ENCODE measurements at regions not wholly inside any gene's neighbourhood (a gene's known extent, or its start where the extent isn't known, plus 50 kb on each side); places are given as distances from the start of the nearest gene placed in this dataset.
"Not testable (repeated sequence)": the region's sequence is repeated elsewhere in the genome, so short reads cannot be mapped to it uniquely, and the experiment has no call there.

- DNase-seq (ENCODE audit: extremely low read depth, low read depth) = no peak
- TF ChIP-seq CTCF (IDR thresholded peaks at IDR 0.05; ENCODE audit: low read depth, low read length, missing control alignments) = no peak
- H3K4me3 ChIP-seq (replicated peaks; ENCODE audit: low read depth, low read length) = no peak overlapping the region
Observed at GRCh38 chr5:81835814-81836367, 85.0 kb upstream of the SSBP2 start.

- H3K4me3 ChIP-seq (replicated peaks; ENCODE audit: low read depth, low read length) = no peak overlapping the region
- no peak for DNase-seq (ENCODE audit: extremely low read depth, low read depth)
- no peak for TF ChIP-seq CTCF (IDR thresholded peaks at IDR 0.05; ENCODE audit: low read depth, low read length, missing control alignments)
Observed at GRCh38 chr5:81834021-81834660, 83.2 kb upstream of the SSBP2 start.

- no peak for DNase-seq (ENCODE audit: extremely low read depth, low read depth)
- no peak overlapping the region for H3K4me3 ChIP-seq (replicated peaks; ENCODE audit: low read depth, low read length)
- TF ChIP-seq CTCF (IDR thresholded peaks at IDR 0.05; ENCODE audit: low read depth, low read length, missing control alignments) = no peak
Observed at GRCh38 chr5:81830596-81830995, 79.7 kb upstream of the SSBP2 start.

GRCh38 chr5:81829242-81829641 lies 78.3 kb upstream of the SSBP2 start:
- no peak overlapping the region for H3K4me3 ChIP-seq (replicated peaks; ENCODE audit: low read depth, low read length)
- no peak for DNase-seq (ENCODE audit: extremely low read depth, low read depth)
- TF ChIP-seq CTCF (IDR thresholded peaks at IDR 0.05; ENCODE audit: low read depth, low read length, missing control alignments) = no peak

- no peak for TF ChIP-seq CTCF (IDR thresholded peaks at IDR 0.05; ENCODE audit: low read depth, low read length, missing control alignments)
- H3K4me3 ChIP-seq (replicated peaks; ENCODE audit: low read depth, low read length) = no peak overlapping the region
- no peak for DNase-seq (ENCODE audit: extremely low read depth, low read depth)
Observed at GRCh38 chr5:81827500-81827899, 76.6 kb upstream of the SSBP2 start.

GRCh38 chr5:81826128-81826527 lies 75.2 kb upstream of the SSBP2 start:
- DNase-seq (ENCODE audit: extremely low read depth, low read depth) = no peak
- no peak for TF ChIP-seq CTCF (IDR thresholded peaks at IDR 0.05; ENCODE audit: low read depth, low read length, missing control alignments)

GRCh38 chr5:81825237-81825636 lies 74.3 kb upstream of the SSBP2 start:
- TF ChIP-seq CTCF (IDR thresholded peaks at IDR 0.05; ENCODE audit: low read depth, low read length, missing control alignments) = no peak
- H3K4me3 ChIP-seq (replicated peaks; ENCODE audit: low read depth, low read length) = no peak overlapping the region
- DNase-seq (ENCODE audit: extremely low read depth, low read depth) = no peak

More at GRCh38 chr5:81826128-81826527, 75.2 kb upstream of the SSBP2 start:
- H3K4me3 ChIP-seq (replicated peaks; ENCODE audit: low read depth, low read length) = no peak overlapping the region

- not testable (repeated sequence) for H3K4me3 ChIP-seq (replicated peaks; ENCODE audit: low read depth, low read length); DNase-seq (ENCODE audit: extremely low read depth, low read depth)
Observed at GRCh38 chr5:81823736-81824135, 72.8 kb upstream of the SSBP2 start.
